ENCODE measurements at regions not wholly inside any gene's neighbourhood (a gene's known extent, or its start where the extent isn't known, plus 50 kb on each side); places are given as distances from the start of the nearest gene placed in this dataset.

- DNase-seq: no peak
Measured at GRCh38 chr6:53744321-53744720, 50.5 kb upstream of the LRRC1 start.

GRCh38 chr6:53741034-53741823 lies 53.6 kb upstream of the LRRC1 start:
- peak; percentile 41 for DNase-seq

- no peak for DNase-seq
Measured at GRCh38 chr6:53737746-53738145, 57.1 kb upstream of the LRRC1 start.

- peak; percentile 41 for DNase-seq
Measured at GRCh38 chr6:53735896-53736295, 58.9 kb upstream of the LRRC1 start.

GRCh38 chr6:53734473-53735299 lies 60.1 kb upstream of the LRRC1 start:
- DNase-seq: peak; percentile 49

- DNase-seq: no peak
Measured at GRCh38 chr6:53731866-53732636, 62.8 kb upstream of the LRRC1 start.

- no peak for DNase-seq
Measured at GRCh38 chr6:53730767-53731166, 64.0 kb upstream of the LRRC1 start.

GRCh38 chr6:53728570-53729194 lies 63.1 kb upstream of the KLHL31 start:
- peak; percentile 60 for DNase-seq

- DNase-seq: no peak
Measured at GRCh38 chr6:53727748-53728147, 62.2 kb upstream of the KLHL31 start.

- DNase-seq: peak; percentile 69
Measured at GRCh38 chr6:53725791-53726575, 60.4 kb upstream of the KLHL31 start.

GRCh38 chr6:53724501-53724900 lies 58.9 kb upstream of the KLHL31 start:
- no peak for DNase-seq

GRCh38 chr6:53723331-53723730 lies 57.8 kb upstream of the KLHL31 start:
- DNase-seq: no peak

- DNase-seq: no peak
Measured at GRCh38 chr6:53721766-53722165, 56.2 kb upstream of the KLHL31 start.

- peak; percentile 86 for DNase-seq
Measured at GRCh38 chr6:53718597-53719460, 53.3 kb upstream of the KLHL31 start.

- DNase-seq: no peak
Measured at GRCh38 chr6:53717566-53717965, 52.0 kb upstream of the KLHL31 start.

- DNase-seq: no peak
Measured at GRCh38 chr6:53715434-53715833, 49.9 kb upstream of the KLHL31 start.
